ENCODE measurements at regions not wholly inside any gene's neighbourhood (a gene's known extent, or its start where the extent isn't known, plus 50 kb on each side); places are given as distances from the start of the nearest gene placed in this dataset.

DNA sequence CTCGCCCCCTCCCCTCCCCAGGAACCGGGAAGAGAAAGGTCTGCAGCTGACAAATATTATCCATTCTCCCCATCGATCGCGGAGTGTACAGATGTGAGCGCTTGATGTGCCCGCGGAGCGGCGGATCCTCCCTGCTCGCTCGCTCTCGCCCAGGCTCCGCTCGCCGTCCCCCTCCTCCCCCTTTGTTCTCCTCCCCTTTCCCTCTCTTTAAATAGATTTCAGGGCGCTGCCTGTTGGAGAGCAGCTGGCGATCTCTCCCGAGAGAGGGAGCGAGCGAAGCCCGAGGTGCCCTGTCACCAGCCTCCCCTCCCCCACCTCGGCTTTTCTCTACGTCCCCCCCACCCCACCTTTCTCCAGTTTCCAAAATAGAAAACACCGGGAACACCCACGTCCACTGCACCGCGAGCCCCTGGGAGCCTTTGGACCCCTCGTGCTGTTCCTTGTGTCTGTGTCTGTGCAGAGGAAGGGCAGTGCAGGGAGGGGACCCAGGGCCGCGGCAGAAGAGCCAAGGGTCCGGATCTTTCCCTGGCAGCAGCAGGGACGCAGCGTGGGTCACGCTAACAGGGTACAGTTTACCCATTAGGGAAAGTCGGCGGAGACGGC is 56.6 kb upstream of the BCOR start:
- TF ChIP-seq, protein P1, sequence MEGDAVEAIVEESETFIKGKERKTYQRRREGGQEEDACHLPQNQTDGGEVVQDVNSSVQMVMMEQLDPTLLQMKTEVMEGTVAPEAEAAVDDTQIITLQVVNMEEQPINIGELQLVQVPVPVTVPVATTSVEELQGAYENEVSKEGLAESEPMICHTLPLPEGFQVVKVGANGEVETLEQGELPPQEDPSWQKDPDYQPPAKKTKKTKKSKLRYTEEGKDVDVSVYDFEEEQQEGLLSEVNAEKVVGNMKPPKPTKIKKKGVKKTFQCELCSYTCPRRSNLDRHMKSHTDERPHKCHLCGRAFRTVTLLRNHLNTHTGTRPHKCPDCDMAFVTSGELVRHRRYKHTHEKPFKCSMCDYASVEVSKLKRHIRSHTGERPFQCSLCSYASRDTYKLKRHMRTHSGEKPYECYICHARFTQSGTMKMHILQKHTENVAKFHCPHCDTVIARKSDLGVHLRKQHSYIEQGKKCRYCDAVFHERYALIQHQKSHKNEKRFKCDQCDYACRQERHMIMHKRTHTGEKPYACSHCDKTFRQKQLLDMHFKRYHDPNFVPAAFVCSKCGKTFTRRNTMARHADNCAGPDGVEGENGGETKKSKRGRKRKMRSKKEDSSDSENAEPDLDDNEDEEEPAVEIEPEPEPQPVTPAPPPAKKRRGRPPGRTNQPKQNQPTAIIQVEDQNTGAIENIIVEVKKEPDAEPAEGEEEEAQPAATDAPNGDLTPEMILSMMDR (conservative IDR thresholded peaks at IDR 0.05) = no peak
- no peak for TF ChIP-seq EZH2 (IDR thresholded peaks at IDR 0.05; ENCODE audit: low read depth)

Measured in PC-9 (cell line).